ENCODE measurements at regions not wholly inside any gene's neighbourhood (a gene's known extent, or its start where the extent isn't known, plus 50 kb on each side); places are given as distances from the start of the nearest gene placed in this dataset.

DNA sequence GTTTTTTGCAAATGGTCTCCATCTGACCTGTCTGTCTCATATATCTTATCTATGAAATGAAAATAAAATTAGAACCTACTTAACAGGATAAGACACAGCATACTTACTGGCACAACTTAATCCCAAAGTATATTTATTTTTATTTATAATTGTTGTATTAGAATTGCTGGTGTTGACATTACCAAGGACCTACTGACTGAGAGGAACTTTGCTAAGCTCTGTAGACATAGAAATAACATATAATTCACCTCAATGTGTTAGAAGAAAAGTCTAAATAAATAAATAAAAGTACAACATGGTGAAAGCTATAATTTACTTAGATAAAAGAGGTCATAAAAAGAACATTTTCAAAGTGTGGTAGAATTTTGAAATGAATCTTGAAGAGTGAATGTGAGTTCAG is 1650.5 kb upstream of the NUDT12 start:
- in situ Hi-C loops (cut with MboI; ENCODE audit: low sequenced_read_pairs in 4 of 4), result no loop called here
- Histone ChIP-seq H3K4me1 (no peaks in the 10 kb centered on the region), H3K36me3 (no peaks in the 10 kb centered on the region), H3K9me3 (no peaks in the 10 kb centered on the region), H3K27me3 (no peaks in the 10 kb centered on the region), H3K27ac (no peak overlapping the region), H3K4me3 (no peak overlapping the region)
- ATAC-seq, result no peak
- TF ChIP-seq CTCF (IDR thresholded peaks at IDR 0.05 in 4 of 5, conservative IDR thresholded peaks at IDR 0.05 in 1 of 5), result no peak
- TF ChIP-seq POLR2A (IDR thresholded peaks at IDR 0.05), result no peak
- DNase-seq, result no peak
- intact Hi-C loops (cut with DNase I; ENCODE audit: low total_unique reads), result no loop called here

- Histone ChIP-seq H3K27ac (no peak overlapping the region), H3K27me3 (no peaks in the 10 kb centered on the region), H3K4me1 (no peaks in the 10 kb centered on the region), H3K9me3 (no peaks in the 10 kb centered on the region), H3K36me3 (no peaks in the 10 kb centered on the region), H3K4me3 (no peak overlapping the region)
- intact Hi-C loops (cut with DNase I; ENCODE audit: low total_unique reads) (no loop called here), in situ Hi-C loops (cut with MboI; ENCODE audit: low sequenced_read_pairs in 4 of 4) (no loop called here)
- ATAC-seq (no peak), DNase-seq (no peak)
- TF ChIP-seq POLR2A (IDR thresholded peaks at IDR 0.05) (no peak), CTCF (IDR thresholded peaks at IDR 0.05 in 4 of 5, conservative IDR thresholded peaks at IDR 0.05 in 1 of 5) (no peak)
Observed at GRCh38 chr5:105207066-105207465, 1644.5 kb upstream of the NUDT12 start.

DNA sequence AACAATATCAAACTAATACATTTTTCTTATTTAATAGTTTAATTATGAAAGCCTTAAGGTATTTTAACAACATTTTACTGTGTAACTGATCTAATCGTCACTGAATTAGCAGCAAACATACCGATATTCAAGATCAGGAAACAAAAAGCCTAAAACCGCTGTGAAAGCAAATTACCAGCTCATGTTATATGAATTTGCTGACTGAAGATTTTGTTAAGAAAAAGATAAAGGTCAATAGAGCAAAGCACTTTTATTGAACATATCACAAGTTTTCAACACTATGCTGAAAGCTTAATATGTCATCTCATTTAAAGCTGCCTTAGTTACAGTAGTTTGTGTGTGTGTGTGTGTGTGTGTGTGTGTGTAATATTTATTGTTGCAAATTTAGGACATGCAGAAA is 1634.9 kb upstream of the NUDT12 start:
- no peaks in the 10 kb centered on the region for H3K9me3 ChIP-seq
- no peaks in the 10 kb centered on the region for H3K36me3 ChIP-seq
- no peak overlapping the region for H3K4me3 ChIP-seq
- no peaks in the 10 kb centered on the region for H3K4me1 ChIP-seq
- in situ Hi-C loops (cut with MboI; ENCODE audit: low sequenced_read_pairs in 4 of 4) (no loop called here), intact Hi-C loops (cut with DNase I; ENCODE audit: low total_unique reads) (no loop called here)
- no peak overlapping the region for H3K27ac ChIP-seq
- ATAC-seq, result no peak
- DNase-seq, result no peak
- TF ChIP-seq CTCF (IDR thresholded peaks at IDR 0.05 in 4 of 5, conservative IDR thresholded peaks at IDR 0.05 in 1 of 5) (no peak), POLR2A (IDR thresholded peaks at IDR 0.05) (no peak)
- H3K27me3 ChIP-seq, result no peaks in the 10 kb centered on the region

DNA sequence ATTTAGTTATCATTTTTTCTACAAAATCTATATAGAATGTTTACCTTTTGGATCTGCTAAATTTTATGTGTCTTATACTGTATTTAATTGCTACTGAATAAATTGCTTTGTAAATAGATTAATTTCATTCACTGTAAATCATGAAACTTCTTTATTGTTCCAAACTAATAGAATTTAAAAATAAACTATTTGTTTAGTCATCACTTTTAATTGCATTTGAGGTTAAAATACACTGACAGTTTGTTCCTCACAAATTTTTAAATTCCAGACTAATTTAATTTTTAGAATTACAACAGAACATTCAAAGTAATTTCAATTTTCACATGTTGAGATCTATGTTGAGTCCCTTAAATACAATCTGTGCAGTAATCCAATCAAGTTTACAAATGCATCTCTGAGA is 1633.2 kb upstream of the NUDT12 start:
- Histone ChIP-seq H3K27ac (no peak overlapping the region), H3K27me3 (no peaks in the 10 kb centered on the region), H3K4me1 (no peaks in the 10 kb centered on the region), H3K4me3 (no peak overlapping the region), H3K36me3 (no peaks in the 10 kb centered on the region), H3K9me3 (no peaks in the 10 kb centered on the region)
- TF ChIP-seq POLR2A (IDR thresholded peaks at IDR 0.05), result no peak
- no peak for TF ChIP-seq CTCF (IDR thresholded peaks at IDR 0.05 in 4 of 5, conservative IDR thresholded peaks at IDR 0.05 in 1 of 5)
- in situ Hi-C loops (cut with MboI; ENCODE audit: low sequenced_read_pairs in 4 of 4) (no loop called here), intact Hi-C loops (cut with DNase I; ENCODE audit: low total_unique reads) (no loop called here)
- ATAC-seq (no peak), DNase-seq (no peak)

DNA sequence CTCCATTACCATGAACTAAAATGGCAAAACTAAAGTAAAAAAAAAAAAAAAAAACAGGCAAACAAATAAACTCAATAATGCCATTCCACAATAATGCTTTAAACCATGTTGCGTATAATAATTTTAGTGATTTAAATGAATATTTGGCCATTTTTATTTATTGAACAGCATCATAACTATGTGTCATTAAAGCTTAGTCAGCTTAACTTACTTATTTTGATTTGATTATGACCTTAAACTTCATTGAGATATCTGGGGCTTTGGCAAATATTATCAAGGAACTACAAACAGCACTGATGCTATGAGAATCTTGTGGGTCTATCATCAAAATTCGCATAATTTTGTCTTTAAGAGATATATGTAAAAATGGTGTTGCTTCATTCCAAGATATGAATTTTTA is 1610.3 kb upstream of the NUDT12 start:
- Histone ChIP-seq H3K27ac (no peak overlapping the region), H3K27me3 (no peaks in the 10 kb centered on the region), H3K9me3 (no peaks in the 10 kb centered on the region), H3K4me3 (no peak overlapping the region), H3K4me1 (no peaks in the 10 kb centered on the region), H3K36me3 (no peaks in the 10 kb centered on the region)
- no peak for DNase-seq
- intact Hi-C loops (cut with DNase I; ENCODE audit: low total_unique reads) (no loop called here), in situ Hi-C loops (cut with MboI; ENCODE audit: low sequenced_read_pairs in 4 of 4) (no loop called here)
- TF ChIP-seq CTCF (IDR thresholded peaks at IDR 0.05 in 4 of 5, conservative IDR thresholded peaks at IDR 0.05 in 1 of 5), result no peak
- no peak for TF ChIP-seq POLR2A (IDR thresholded peaks at IDR 0.05)
- no peak for ATAC-seq
